KMS-11 (cell line): ENCODE measurements at regions not wholly inside any gene's neighbourhood (a gene's known extent, or its start where the extent isn't known, plus 50 kb on each side); places are given as distances from the start of the nearest gene placed in this dataset.

Experiments used
- H2AFZ ChIP-seq: fragments of 200-600 bp; sonication (generic); 2 replicates; pipeline ENCODE4 v1.6.1; 2016; ENCODE audit warnings: antibody characterized with exemption, mixed run types, low read depth
- H3K27ac ChIP-seq: fragments of 200-600 bp; sonication (generic); 2 replicates; pipeline ENCODE4 v1.6.1; 2016; ENCODE audit warnings: mild to moderate bottlenecking, mixed run types
- H3K27me3 ChIP-seq: fragments of 200-600 bp; sonication (generic); 2 replicates; pipeline ENCODE4 v1.6.1; 2017; ENCODE audit warnings: mild to moderate bottlenecking, low read depth, mixed run types, moderate library complexity; ENCODE audit not compliant: insufficient read depth
- H3K36me3 ChIP-seq: fragments of 200-600 bp; sonication (generic); 2 replicates; pipeline ENCODE4 v1.6.1; 2017; ENCODE audit warnings: mild to moderate bottlenecking, mixed run types; ENCODE audit not compliant: insufficient read depth
- H3K4me1 ChIP-seq: fragments of 200-600 bp; sonication (generic); 2 replicates; pipeline ENCODE4 v1.6.1; 2016; ENCODE audit warnings: mild to moderate bottlenecking, low read depth, mixed run types; ENCODE audit not compliant: poor library complexity, severe bottlenecking
- H3K4me2 ChIP-seq: fragments of 200-600 bp; sonication (generic); 2 replicates; pipeline ENCODE4 v1.7.0; 2016; ENCODE audit warnings: mild to moderate bottlenecking, mixed run types
- H3K4me3 ChIP-seq: fragments of 200-600 bp; sonication (generic); IDR thresholded peaks from 2 replicates; pipeline ENCODE4 v1.6.1; 2017; ENCODE audit warnings: low read depth, low read length, mixed read lengths; ENCODE audit not compliant: insufficient read depth
- H3K79me2 ChIP-seq: fragments of 200-600 bp; sonication (generic); 2 replicates; pipeline ENCODE4 v1.6.1; 2016; ENCODE audit warnings: low read depth, mixed run types; ENCODE audit not compliant: insufficient read depth
- H3K9ac ChIP-seq: fragments of 200-600 bp; sonication (generic); 2 replicates; pipeline ENCODE4 v1.6.1; 2016; ENCODE audit warnings: mild to moderate bottlenecking, mixed run types
- H4K20me1 ChIP-seq: fragments of 200-600 bp; sonication (generic); 2 replicates; pipeline ENCODE4 v1.6.1; 2016; ENCODE audit warnings: mild to moderate bottlenecking, mixed run types; ENCODE audit not compliant: insufficient read depth
- CTCF ChIP-seq: fragments of 200-600 bp; sonication (generic); conservative IDR thresholded peaks from 2 replicates; pipeline ENCODE4 v1.6.1; 2017; ENCODE audit warnings: low read depth, mild to moderate bottlenecking, antibody characterized with exemption, low read length, moderate library complexity, mixed read lengths

- no peak overlapping the region for H3K9ac ChIP-seq
- H3K4me3 ChIP-seq, result no peak overlapping the region
- no peaks in the 10 kb centered on the region for H3K4me1 ChIP-seq
- no peak overlapping the region for H3K27ac ChIP-seq
- H3K36me3 ChIP-seq, result no peaks in the 10 kb centered on the region
- TF ChIP-seq CTCF, result no peak
- no peak overlapping the region for H3K4me2 ChIP-seq
- H2AFZ ChIP-seq, result no peak overlapping the region
- no peaks in the 10 kb centered on the region for H3K79me2 ChIP-seq
- H3K27me3 ChIP-seq, result no peaks in the 10 kb centered on the region; the same call in 1 of the 2 replicates
- H4K20me1 ChIP-seq, result no peaks in the 10 kb centered on the region
Measured at GRCh38 chr12:132428936-132429601, 60.9 kb upstream of the FBRSL1 start.

GRCh38 chr12:132427999-132428935 lies 61.7 kb upstream of the FBRSL1 start:
- H3K4me1 ChIP-seq, result no peaks in the 10 kb centered on the region
- no peaks in the 10 kb centered on the region for H3K79me2 ChIP-seq
- H3K9ac ChIP-seq, result no peak overlapping the region
- H2AFZ ChIP-seq, result no peak overlapping the region
- no peak for TF ChIP-seq CTCF
- H3K36me3 ChIP-seq, result no peaks in the 10 kb centered on the region
- no peak overlapping the region for H3K27ac ChIP-seq
- H3K4me3 ChIP-seq, result no peak overlapping the region
- H3K4me2 ChIP-seq, result no peak overlapping the region
- no peaks in the 10 kb centered on the region; the same call in 1 of the 2 replicates for H3K27me3 ChIP-seq
- H4K20me1 ChIP-seq, result no peaks in the 10 kb centered on the region

GRCh38 chr12:132427174-132427768 lies 62.7 kb upstream of the FBRSL1 start:
- Histone ChIP-seq H3K27me3 (no peaks in the 10 kb centered on the region; the same call in 1 of the 2 replicates), H3K4me3 (no peak overlapping the region), H3K27ac (no peak overlapping the region), H3K36me3 (no peaks in the 10 kb centered on the region), H3K79me2 (no peaks in the 10 kb centered on the region), H3K4me2 (no peak overlapping the region), H4K20me1 (no peaks in the 10 kb centered on the region), H3K9ac (no peak overlapping the region), H3K4me1 (no peaks in the 10 kb centered on the region), H2AFZ (no peak overlapping the region)
- no peak for TF ChIP-seq CTCF

GRCh38 chr12:132426349-132427173 lies 63.4 kb upstream of the FBRSL1 start:
- Histone ChIP-seq H3K4me1 (no peaks in the 10 kb centered on the region), H2AFZ (no peak overlapping the region), H3K79me2 (no peaks in the 10 kb centered on the region), H3K27me3 (no peaks in the 10 kb centered on the region; the same call in 1 of the 2 replicates), H3K36me3 (no peaks in the 10 kb centered on the region), H3K4me2 (no peak overlapping the region), H3K4me3 (no peak overlapping the region), H4K20me1 (no peaks in the 10 kb centered on the region), H3K27ac (no peak overlapping the region), H3K9ac (no peak overlapping the region)
- no peak for TF ChIP-seq CTCF
